ENCODE measurements at regions not wholly inside any gene's neighbourhood (a gene's known extent, or its start where the extent isn't known, plus 50 kb on each side); places are given as distances from the start of the nearest gene placed in this dataset.

- H3K4me3 Mint-ChIP-seq (ENCODE audit: unreplicated experiment) = no peak overlapping the region
- no peaks in the 10 kb centered on the region for H3K4me1 ChIP-seq (ENCODE audit: insufficient read depth, low read length)
- H3K9me3 Mint-ChIP-seq (ENCODE audit: unreplicated experiment) = no peaks in the 10 kb centered on the region
- TF ChIP-seq EZH2 (IDR thresholded peaks at IDR 0.05; ENCODE audit: insufficient read depth, low read length) (no peak), CTCF (IDR thresholded peaks at IDR 0.05; ENCODE audit: insufficient read depth, low read depth, low read length) (no peak)
- no peaks in the 10 kb centered on the region for H3K27me3 ChIP-seq (ENCODE audit: insufficient read depth, low read length)
- no peak for FAIRE-seq
- no peak overlapping the region for H3K9ac ChIP-seq (ENCODE audit: low read length)
- H3K27ac ChIP-seq (ENCODE audit: low read depth, low read length) = no peak overlapping the region
- no peaks in the 10 kb centered on the region for H3K36me3 ChIP-seq (ENCODE audit: insufficient read depth, low read length)
- no peak overlapping the region for H2AFZ ChIP-seq (ENCODE audit: low read depth, low read length)
- H4K20me1 ChIP-seq (ENCODE audit: insufficient read depth, low read length) = no peaks in the 10 kb centered on the region
- DNase-seq (ENCODE audit: low read depth) = no peak
- no peak overlapping the region for H3K4me3 ChIP-seq (ENCODE audit: insufficient read depth, low read depth, low read length)
- H3K9me3 ChIP-seq (ENCODE audit: insufficient read depth, low read depth, low read length) = no peaks in the 10 kb centered on the region
- H3K4me2 ChIP-seq (ENCODE audit: low read length) = no peak overlapping the region
- H3K79me2 ChIP-seq (ENCODE audit: insufficient read depth, low read length) = no peaks in the 10 kb centered on the region
- H3K4me1 Mint-ChIP-seq (ENCODE audit: low read depth, unreplicated experiment) = peaks cover 2% of the 10 kb centered on the region
- H3K36me3 Mint-ChIP-seq (ENCODE audit: low read depth, unreplicated experiment) = peaks cover 2% of the 10 kb centered on the region
- H3K27ac Mint-ChIP-seq (ENCODE audit: unreplicated experiment) = no peak overlapping the region
- no peaks in the 10 kb centered on the region for H3K27me3 Mint-ChIP-seq (ENCODE audit: low read depth, unreplicated experiment)
Measured at GRCh38 chr2:220833446-220833845, 738.7 kb downstream of the EPHA4 start.

GRCh38 chr2:220835583-220835982 lies 736.5 kb downstream of the EPHA4 start:
- peaks cover 5% of the 10 kb centered on the region for H3K27me3 Mint-ChIP-seq (ENCODE audit: low read depth, unreplicated experiment)
- no peak for TF ChIP-seq CTCF (IDR thresholded peaks at IDR 0.05; ENCODE audit: insufficient read depth, low read depth, low read length)
- no peak for TF ChIP-seq EZH2 (IDR thresholded peaks at IDR 0.05; ENCODE audit: insufficient read depth, low read length)
- H3K9me3 Mint-ChIP-seq (ENCODE audit: unreplicated experiment) = no peaks in the 10 kb centered on the region
- no peaks in the 10 kb centered on the region for H4K20me1 ChIP-seq (ENCODE audit: insufficient read depth, low read length)
- H3K27me3 ChIP-seq (ENCODE audit: insufficient read depth, low read length) = no peaks in the 10 kb centered on the region
- peaks cover 2% of the 10 kb centered on the region for H3K4me1 Mint-ChIP-seq (ENCODE audit: low read depth, unreplicated experiment)
- no peak overlapping the region for H3K4me3 ChIP-seq (ENCODE audit: insufficient read depth, low read depth, low read length)
- no peak overlapping the region for H2AFZ ChIP-seq (ENCODE audit: low read depth, low read length)
- no peaks in the 10 kb centered on the region for H3K79me2 ChIP-seq (ENCODE audit: insufficient read depth, low read length)
- peak overlapping the region; percentile 4 for H3K4me2 ChIP-seq (ENCODE audit: low read length)
- H3K9me3 ChIP-seq (ENCODE audit: insufficient read depth, low read depth, low read length) = no peaks in the 10 kb centered on the region
- FAIRE-seq (no peak), DNase-seq (ENCODE audit: low read depth) (peak; percentile 42)
- no peaks in the 10 kb centered on the region for H3K36me3 Mint-ChIP-seq (ENCODE audit: low read depth, unreplicated experiment)
- no peaks in the 10 kb centered on the region for H3K4me1 ChIP-seq (ENCODE audit: insufficient read depth, low read length)
- no peak overlapping the region for H3K9ac ChIP-seq (ENCODE audit: low read length)
- H3K36me3 ChIP-seq (ENCODE audit: insufficient read depth, low read length) = no peaks in the 10 kb centered on the region
- H3K27ac ChIP-seq (ENCODE audit: low read depth, low read length) = no peak overlapping the region
- no peak overlapping the region for H3K4me3 Mint-ChIP-seq (ENCODE audit: unreplicated experiment)
- H3K27ac Mint-ChIP-seq (ENCODE audit: unreplicated experiment) = no peak overlapping the region

GRCh38 chr2:220837226-220837625 lies 734.9 kb downstream of the EPHA4 start:
- Histone ChIP-seq H3K4me2 (ENCODE audit: low read length) (no peak overlapping the region), H2AFZ (ENCODE audit: low read depth, low read length) (no peak overlapping the region), H3K79me2 (ENCODE audit: insufficient read depth, low read length) (no peaks in the 10 kb centered on the region), H4K20me1 (ENCODE audit: insufficient read depth, low read length) (no peaks in the 10 kb centered on the region), H3K27me3 (ENCODE audit: insufficient read depth, low read length) (no peaks in the 10 kb centered on the region), H3K36me3 (ENCODE audit: insufficient read depth, low read length) (no peaks in the 10 kb centered on the region), H3K9ac (ENCODE audit: low read length) (no peak overlapping the region), H3K4me3 (ENCODE audit: insufficient read depth, low read depth, low read length) (no peak overlapping the region), H3K27ac (ENCODE audit: low read depth, low read length) (no peak overlapping the region), H3K9me3 (ENCODE audit: insufficient read depth, low read depth, low read length) (no peaks in the 10 kb centered on the region), H3K4me1 (ENCODE audit: insufficient read depth, low read length) (no peaks in the 10 kb centered on the region)
- H3K9me3 Mint-ChIP-seq (ENCODE audit: unreplicated experiment) = no peaks in the 10 kb centered on the region
- H3K36me3 Mint-ChIP-seq (ENCODE audit: low read depth, unreplicated experiment) = no peaks in the 10 kb centered on the region
- DNase-seq (ENCODE audit: low read depth) (no peak), FAIRE-seq (no peak)
- H3K4me1 Mint-ChIP-seq (ENCODE audit: low read depth, unreplicated experiment) = peaks cover 2% of the 10 kb centered on the region
- TF ChIP-seq CTCF (IDR thresholded peaks at IDR 0.05; ENCODE audit: insufficient read depth, low read depth, low read length) (no peak), EZH2 (IDR thresholded peaks at IDR 0.05; ENCODE audit: insufficient read depth, low read length) (no peak)
- no peak overlapping the region for H3K27ac Mint-ChIP-seq (ENCODE audit: unreplicated experiment)
- peaks cover 5% of the 10 kb centered on the region for H3K27me3 Mint-ChIP-seq (ENCODE audit: low read depth, unreplicated experiment)
- no peak overlapping the region for H3K4me3 Mint-ChIP-seq (ENCODE audit: unreplicated experiment)
